ENCODE measurements at regions not wholly inside any gene's neighbourhood (a gene's known extent, or its start where the extent isn't known, plus 50 kb on each side); places are given as distances from the start of the nearest gene placed in this dataset.

GRCh38 chr20:6559791-6560190, 207.7 kb upstream of the BMP2 start:
- Histone ChIP-seq H3K36me3 (ENCODE audit: control insufficient read depth, insufficient read depth, low read length) (no peaks in the 10 kb centered on the region), H3K27ac (ENCODE audit: low read depth, low read length, severe bottlenecking) (no peak overlapping the region), H3K4me1 (ENCODE audit: control insufficient read depth, insufficient read depth, low read length, poor library complexity, severe bottlenecking) (peaks cover 5% of the 10 kb centered on the region), H3K4me3 (ENCODE audit: extremely low read depth, insufficient read depth, low read length, poor library complexity, severe bottlenecking) (no peak overlapping the region), H3K9me3 (ENCODE audit: control insufficient read depth, low read length) (no peaks in the 10 kb centered on the region)
- WGBS, 2 experiments (ENCODE audit: insufficient coverage in 2 of 2), result 90% methylated on average over 1 to 3 of the region's 4 CpGs

DNA sequence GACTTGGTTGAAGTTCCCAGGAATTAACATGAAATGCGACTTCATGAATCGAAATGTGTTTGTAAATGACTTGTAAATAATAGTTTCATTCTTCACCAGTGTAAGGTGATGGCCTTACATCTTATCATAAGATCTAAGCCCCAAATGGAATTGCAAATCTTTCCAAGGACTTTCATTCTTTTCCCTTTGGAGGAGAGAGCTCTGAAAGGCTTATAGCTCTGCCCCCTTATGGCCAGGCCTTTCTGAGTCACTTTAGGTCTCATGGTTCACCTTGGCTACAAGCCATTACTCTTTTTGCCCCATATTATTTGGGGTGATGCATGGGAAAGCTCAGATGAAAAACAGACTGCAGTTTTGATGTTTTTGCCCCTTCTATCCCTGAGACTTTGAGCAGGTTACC, 209.1 kb upstream of the BMP2 start:
- H3K36me3 ChIP-seq (ENCODE audit: control insufficient read depth, insufficient read depth, low read length), result no peaks in the 10 kb centered on the region
- no peak overlapping the region for H3K27ac ChIP-seq (ENCODE audit: low read depth, low read length, severe bottlenecking)
- H3K9me3 ChIP-seq (ENCODE audit: control insufficient read depth, low read length), result no peaks in the 10 kb centered on the region
- H3K4me3 ChIP-seq (ENCODE audit: extremely low read depth, insufficient read depth, low read length, poor library complexity, severe bottlenecking), result no peak overlapping the region
- H3K4me1 ChIP-seq (ENCODE audit: control insufficient read depth, insufficient read depth, low read length, poor library complexity, severe bottlenecking), result peaks cover 5% of the 10 kb centered on the region
- WGBS, 2 experiments (ENCODE audit: insufficient coverage in 2 of 2), result no CpG with 5 or more reads among the region's 2 CpGs

GRCh38 chr20:6533761-6534479, 233.6 kb upstream of the BMP2 start:
- 83 to 88% methylated on average over 10 to 12 of the region's 17 CpGs for WGBS, 2 experiments (ENCODE audit: insufficient coverage in 2 of 2)
- H3K27ac ChIP-seq (ENCODE audit: low read depth, low read length, severe bottlenecking), result peak overlapping the region; percentile 68
- H3K4me3 ChIP-seq (ENCODE audit: extremely low read depth, insufficient read depth, low read length, poor library complexity, severe bottlenecking), result no peak overlapping the region
- H3K4me1 ChIP-seq (ENCODE audit: control insufficient read depth, insufficient read depth, low read length, poor library complexity, severe bottlenecking), result peaks cover 15% of the 10 kb centered on the region
- H3K36me3 ChIP-seq (ENCODE audit: control insufficient read depth, insufficient read depth, low read length), result no peaks in the 10 kb centered on the region
- H3K9me3 ChIP-seq (ENCODE audit: control insufficient read depth, low read length), result no peaks in the 10 kb centered on the region

DNA sequence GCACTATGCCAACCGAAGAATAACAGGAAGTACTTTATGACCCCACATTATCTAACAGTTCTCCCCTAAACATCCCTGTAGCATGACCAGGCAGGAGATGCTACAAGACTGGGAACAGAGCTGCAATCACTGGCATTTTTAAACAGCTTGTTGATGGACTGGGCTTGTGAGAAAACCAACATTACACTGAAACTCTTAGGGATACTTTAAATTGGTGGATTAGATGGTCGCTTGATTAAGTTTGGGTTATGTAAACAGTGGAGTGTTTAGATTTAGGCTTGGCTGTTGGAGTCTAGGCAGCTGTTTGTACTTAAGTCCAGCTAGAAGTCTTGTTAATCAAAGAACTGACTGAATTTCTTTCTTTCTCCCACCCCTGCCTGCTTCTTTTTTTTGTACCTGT, 234.1 kb upstream of the BMP2 start:
- Histone ChIP-seq H3K27ac (ENCODE audit: low read depth, low read length, severe bottlenecking) (peak overlapping the region; percentile 68), H3K4me1 (ENCODE audit: control insufficient read depth, insufficient read depth, low read length, poor library complexity, severe bottlenecking) (peaks cover 15% of the 10 kb centered on the region), H3K9me3 (ENCODE audit: control insufficient read depth, low read length) (no peaks in the 10 kb centered on the region), H3K4me3 (ENCODE audit: extremely low read depth, insufficient read depth, low read length, poor library complexity, severe bottlenecking) (no peak overlapping the region), H3K36me3 (ENCODE audit: control insufficient read depth, insufficient read depth, low read length) (no peaks in the 10 kb centered on the region)
- 95 to 100% methylated on average over 1 to 2 of the region's 2 CpGs for WGBS, 2 experiments (ENCODE audit: insufficient coverage in 2 of 2)

GRCh38 chr20:6530779-6531315, 236.6 kb upstream of the BMP2 start:
- Histone ChIP-seq H3K4me1 (ENCODE audit: control insufficient read depth, insufficient read depth, low read length, poor library complexity, severe bottlenecking) (peaks cover 15% of the 10 kb centered on the region), H3K4me3 (ENCODE audit: extremely low read depth, insufficient read depth, low read length, poor library complexity, severe bottlenecking) (no peak overlapping the region), H3K9me3 (ENCODE audit: control insufficient read depth, low read length) (no peaks in the 10 kb centered on the region), H3K36me3 (ENCODE audit: control insufficient read depth, insufficient read depth, low read length) (no peaks in the 10 kb centered on the region), H3K27ac (ENCODE audit: low read depth, low read length, severe bottlenecking) (no peak overlapping the region)
- WGBS, 2 experiments (ENCODE audit: insufficient coverage in 2 of 2), result 95 to 100% methylated on average over 1 to 2 of the region's 3 CpGs

DNA sequence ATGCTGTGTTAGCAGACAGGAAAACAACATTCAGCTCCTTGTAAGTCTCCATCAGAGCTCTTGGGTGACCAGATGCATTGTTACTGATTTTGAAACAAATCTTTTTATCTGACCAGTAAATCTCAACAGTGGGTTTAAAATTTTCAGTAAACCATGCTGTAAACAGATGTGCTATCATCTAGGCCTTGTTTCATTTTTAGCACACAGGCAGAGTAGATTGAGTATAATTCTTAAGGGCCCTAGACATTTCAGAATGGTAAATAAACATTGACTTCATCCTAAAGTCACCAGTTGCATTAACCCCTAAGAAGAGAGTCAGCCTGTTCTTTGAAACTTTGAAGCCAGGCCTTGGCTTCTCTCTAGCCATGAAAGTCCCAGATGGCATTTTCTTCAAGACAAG, 237.2 kb upstream of the BMP2 start:
- no peak overlapping the region for H3K27ac ChIP-seq (ENCODE audit: low read depth, low read length, severe bottlenecking)
- H3K36me3 ChIP-seq (ENCODE audit: control insufficient read depth, insufficient read depth, low read length), result no peaks in the 10 kb centered on the region
- no peaks in the 10 kb centered on the region for H3K9me3 ChIP-seq (ENCODE audit: control insufficient read depth, low read length)
- peaks cover 15% of the 10 kb centered on the region for H3K4me1 ChIP-seq (ENCODE audit: control insufficient read depth, insufficient read depth, low read length, poor library complexity, severe bottlenecking)
- no peak overlapping the region for H3K4me3 ChIP-seq (ENCODE audit: extremely low read depth, insufficient read depth, low read length, poor library complexity, severe bottlenecking)

- 85 to 92% methylated on average over 5 of the region's 6 CpGs for WGBS, 2 experiments (ENCODE audit: insufficient coverage in 2 of 2)
- Histone ChIP-seq H3K4me3 (ENCODE audit: extremely low read depth, insufficient read depth, low read length, poor library complexity, severe bottlenecking) (no peak overlapping the region), H3K9me3 (ENCODE audit: control insufficient read depth, low read length) (peaks cover 12% of the 10 kb centered on the region), H3K36me3 (ENCODE audit: control insufficient read depth, insufficient read depth, low read length) (no peaks in the 10 kb centered on the region), H3K4me1 (ENCODE audit: control insufficient read depth, insufficient read depth, low read length, poor library complexity, severe bottlenecking) (no peaks in the 10 kb centered on the region), H3K27ac (ENCODE audit: low read depth, low read length, severe bottlenecking) (no peak overlapping the region)
Measured at GRCh38 chr20:6525447-6526303, 241.8 kb upstream of the BMP2 start.

GRCh38 chr20:6524305-6524704, 243.2 kb upstream of the BMP2 start:
- peaks cover 2% of the 10 kb centered on the region for H3K4me1 ChIP-seq (ENCODE audit: control insufficient read depth, insufficient read depth, low read length, poor library complexity, severe bottlenecking)
- no CpG with 5 or more reads among the region's 3 CpGs for WGBS, 2 experiments (ENCODE audit: insufficient coverage in 2 of 2)

GRCh38 chr20:6519556-6519955, 247.9 kb upstream of the BMP2 start:
- no CpG with 5 or more reads among the region's 1 CpG for WGBS, 2 experiments (ENCODE audit: insufficient coverage in 2 of 2)
- Histone ChIP-seq H3K36me3 (ENCODE audit: control insufficient read depth, insufficient read depth, low read length) (no peaks in the 10 kb centered on the region), H3K27ac (ENCODE audit: low read depth, low read length, severe bottlenecking) (no peak overlapping the region)

More at GRCh38 chr20:6524305-6524704, 243.2 kb upstream of the BMP2 start:
- Histone ChIP-seq H3K36me3 (ENCODE audit: control insufficient read depth, insufficient read depth, low read length) (no peaks in the 10 kb centered on the region), H3K9me3 (ENCODE audit: control insufficient read depth, low read length) (peaks cover 15% of the 10 kb centered on the region), H3K27ac (ENCODE audit: low read depth, low read length, severe bottlenecking) (no peak overlapping the region), H3K4me3 (ENCODE audit: extremely low read depth, insufficient read depth, low read length, poor library complexity, severe bottlenecking) (no peak overlapping the region)

DNA sequence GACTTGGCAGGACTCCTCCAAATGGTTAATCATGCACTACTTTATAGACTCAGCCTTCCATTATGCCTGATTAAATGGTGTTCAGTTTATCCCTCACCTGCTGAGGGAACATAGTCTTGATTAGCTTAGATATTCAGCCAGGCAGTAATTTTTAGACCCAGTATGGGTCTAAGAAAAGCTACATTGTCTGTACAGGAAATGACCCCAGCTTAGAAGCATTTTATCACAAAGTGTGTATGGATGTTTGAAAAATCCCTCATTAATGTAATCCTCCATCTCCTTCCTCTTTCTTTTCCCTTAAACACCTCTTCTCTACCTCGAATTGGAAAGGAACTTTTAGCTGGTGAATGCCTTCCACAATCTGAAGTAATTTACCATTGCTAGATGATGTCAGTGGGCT, 252.2 kb upstream of the BMP2 start:
- WGBS, 2 experiments (ENCODE audit: insufficient coverage in 2 of 2), result no CpG with 5 or more reads among the region's 1 CpG
- Histone ChIP-seq H3K36me3 (ENCODE audit: control insufficient read depth, insufficient read depth, low read length) (no peaks in the 10 kb centered on the region), H3K27ac (ENCODE audit: low read depth, low read length, severe bottlenecking) (no peak overlapping the region), H3K4me1 (ENCODE audit: control insufficient read depth, insufficient read depth, low read length, poor library complexity, severe bottlenecking) (peaks cover 6% of the 10 kb centered on the region), H3K9me3 (ENCODE audit: control insufficient read depth, low read length) (no peaks in the 10 kb centered on the region), H3K4me3 (ENCODE audit: extremely low read depth, insufficient read depth, low read length, poor library complexity, severe bottlenecking) (no peak overlapping the region)

More at GRCh38 chr20:6519556-6519955, 247.9 kb upstream of the BMP2 start:
- no peak overlapping the region for H3K4me3 ChIP-seq (ENCODE audit: extremely low read depth, insufficient read depth, low read length, poor library complexity, severe bottlenecking)
- peaks cover 6% of the 10 kb centered on the region for H3K4me1 ChIP-seq (ENCODE audit: control insufficient read depth, insufficient read depth, low read length, poor library complexity, severe bottlenecking)
- peaks cover 9% of the 10 kb centered on the region for H3K9me3 ChIP-seq (ENCODE audit: control insufficient read depth, low read length)

- H3K27ac ChIP-seq (ENCODE audit: low read depth, low read length, severe bottlenecking), result no peak overlapping the region
- no peaks in the 10 kb centered on the region for H3K36me3 ChIP-seq (ENCODE audit: control insufficient read depth, insufficient read depth, low read length)
- H3K4me1 ChIP-seq (ENCODE audit: control insufficient read depth, insufficient read depth, low read length, poor library complexity, severe bottlenecking), result peaks cover 4% of the 10 kb centered on the region
- no peaks in the 10 kb centered on the region for H3K9me3 ChIP-seq (ENCODE audit: control insufficient read depth, low read length)
- WGBS, 2 experiments (ENCODE audit: insufficient coverage in 2 of 2), result 89 to 92% methylated on average over 3 to 5 of the region's 6 CpGs
- H3K4me3 ChIP-seq (ENCODE audit: extremely low read depth, insufficient read depth, low read length, poor library complexity, severe bottlenecking), result no peak overlapping the region
Measured at GRCh38 chr20:6513599-6513998, 253.9 kb upstream of the BMP2 start.

Measured in mesodermal cell (in vitro differentiated cells).